ENCODE measurements at regions not wholly inside any gene's neighbourhood (a gene's known extent, or its start where the extent isn't known, plus 50 kb on each side); places are given as distances from the start of the nearest gene placed in this dataset.

- TF ChIP-seq CTCF (IDR thresholded peaks at IDR 0.05; ENCODE audit: low read length), result no peak
- TF ChIP-seq EZH2 (optimal IDR thresholded peaks at IDR 0.05; ENCODE audit: low read depth, low read length), result no peak
- TF ChIP-seq EZH2phosphoT487 (IDR thresholded peaks at IDR 0.05; ENCODE audit: low read length), result no peak
These were observed 178.0 kb downstream of the PHETA1 start for GRCh38 chr12:111190741-111191526.

Data from MM.1S (cell line).